GM10266 (cell line): ENCODE measurements at regions not wholly inside any gene's neighbourhood (a gene's known extent, or its start where the extent isn't known, plus 50 kb on each side); places are given as distances from the start of the nearest gene placed in this dataset.

Experiments used
- DNase-seq: peaks from one replicate; pipeline ENCODE4 v3.0.0; 2012; ENCODE audit errors: extremely low spot score
- CTCF ChIP-seq: IDR thresholded peaks from 2 replicates; pipeline ENCODE4 v1.5.1; 2012; ENCODE audit warnings: mild to moderate bottlenecking, low read depth; ENCODE audit not compliant: control insufficient read depth, insufficient read depth; ENCODE audit errors: missing control alignments

DNA sequence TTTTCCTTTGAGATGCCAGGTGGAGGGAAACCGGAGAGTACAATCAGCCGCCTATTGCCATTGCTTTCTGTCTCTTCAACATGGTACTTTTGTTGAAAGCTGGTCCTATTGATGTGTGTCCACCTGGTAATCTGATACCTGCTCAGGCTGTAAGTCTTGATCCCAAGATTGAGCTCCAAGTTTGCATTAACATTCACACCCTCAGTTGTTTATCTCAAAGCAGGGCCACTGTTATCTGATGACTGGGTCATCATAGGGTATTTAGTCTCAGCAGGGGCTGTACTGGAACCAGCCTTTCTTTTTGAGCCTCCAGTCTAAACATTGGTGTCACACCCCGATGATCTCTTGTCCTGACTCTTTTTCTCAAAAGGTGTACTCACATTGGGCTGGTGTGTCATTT, 370.3 kb upstream of the TOM1L1 start:
- no peak for TF ChIP-seq CTCF
- no peak for DNase-seq

- DNase-seq: no peak
- no peak for TF ChIP-seq CTCF
These were observed 364.3 kb upstream of the TOM1L1 start for GRCh38 chr17:54536306-54536705.

GRCh38 chr17:54537656-54538055, 363.0 kb upstream of the TOM1L1 start:
- TF ChIP-seq CTCF: no peak
- no peak for DNase-seq

DNA sequence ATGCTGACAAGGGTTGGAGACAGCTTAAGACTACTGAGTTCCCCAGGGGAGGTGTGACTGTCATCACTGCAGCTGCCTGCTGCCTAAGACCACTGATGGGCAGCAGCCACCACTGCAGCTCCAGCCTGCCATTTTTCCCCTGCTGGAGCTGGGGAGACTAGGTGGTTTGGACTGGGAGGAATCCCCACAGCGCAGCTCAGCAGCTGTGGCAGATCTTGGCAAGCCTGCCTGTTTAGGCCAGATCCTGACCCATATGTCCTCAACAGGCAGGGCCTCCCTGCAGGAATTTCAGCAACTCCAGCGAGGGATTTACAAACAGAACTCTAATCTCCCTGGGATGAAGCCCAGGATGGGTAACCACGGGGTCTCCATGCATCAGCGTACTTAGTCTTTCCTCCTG, 356.4 kb upstream of the TOM1L1 start:
- no peak for TF ChIP-seq CTCF
- no peak for DNase-seq

DNA sequence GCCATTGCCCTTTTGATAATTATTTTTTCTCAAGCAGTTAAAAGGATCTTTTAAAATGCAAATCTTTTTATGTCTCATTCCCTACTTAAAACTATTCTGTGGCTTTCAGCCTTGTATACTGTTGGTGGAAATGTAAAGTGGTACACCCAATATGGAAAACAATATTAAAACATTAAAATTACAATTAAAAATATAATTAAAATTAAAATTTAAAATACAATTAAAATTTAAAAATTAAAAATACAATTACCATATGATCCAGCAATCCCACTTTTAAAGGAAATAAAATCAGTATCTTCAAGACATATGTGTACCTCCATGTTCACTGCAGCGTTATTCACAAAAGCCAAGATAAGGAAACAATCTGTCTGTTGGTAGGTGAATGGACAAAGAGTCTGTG, 340.8 kb upstream of the TOM1L1 start:
- no peak for TF ChIP-seq CTCF
- DNase-seq: no peak

DNA sequence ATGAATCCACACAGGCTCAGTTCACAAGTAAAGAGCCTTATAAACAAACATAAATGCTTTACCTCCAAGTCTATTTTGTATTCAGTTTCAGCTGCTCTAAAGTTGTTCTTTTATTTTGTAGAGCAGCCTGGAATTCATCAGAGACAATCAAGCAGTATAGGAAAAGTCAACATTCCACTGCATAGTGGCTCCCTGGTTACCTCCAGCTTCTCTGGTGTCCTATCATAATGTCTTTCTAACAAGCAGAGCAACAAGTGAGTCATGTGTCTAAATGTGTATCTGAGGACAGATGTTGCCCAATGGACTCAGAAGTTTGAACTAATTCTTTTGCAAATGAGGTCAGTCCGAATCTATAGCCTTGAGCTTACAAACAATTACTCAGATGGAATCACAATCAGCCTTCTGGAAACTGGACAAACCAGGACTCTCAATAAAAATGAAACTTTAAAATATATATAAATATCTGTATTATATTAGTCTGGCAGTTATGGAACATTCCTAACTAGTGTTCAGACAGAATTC, 292.0 kb upstream of the TOM1L1 start:
- no peak for DNase-seq
- TF ChIP-seq CTCF: no peak

DNA sequence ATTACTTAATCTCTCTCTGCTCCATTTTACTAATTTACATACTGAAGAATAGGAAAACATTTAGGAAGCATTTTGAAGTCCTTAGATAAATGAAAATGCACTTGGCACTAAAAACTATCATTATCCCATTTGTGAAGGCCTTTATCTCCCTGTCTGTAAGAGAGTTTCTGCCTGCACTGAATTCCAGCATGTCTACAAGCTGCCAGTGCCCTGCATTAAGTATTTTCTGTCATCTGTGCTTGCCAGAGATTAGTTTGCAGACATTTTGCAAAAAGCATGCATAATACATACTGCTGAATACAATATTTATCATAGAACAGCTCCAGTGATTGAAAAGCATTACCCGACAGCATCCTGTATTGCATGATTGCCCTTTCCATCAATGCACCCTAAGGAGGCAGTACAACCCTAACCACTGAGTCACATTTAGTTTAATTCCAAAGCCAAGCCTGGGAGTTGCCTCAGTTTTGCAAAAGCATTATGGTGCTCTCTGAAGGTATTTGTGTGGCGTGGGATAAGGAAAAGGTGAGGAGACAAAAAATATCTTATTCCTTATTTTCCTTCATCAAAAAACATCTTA, 280.2 kb upstream of the TOM1L1 start:
- TF ChIP-seq CTCF: no peak
- DNase-seq: no peak
